ENCODE measurements at regions not wholly inside any gene's neighbourhood (a gene's known extent, or its start where the extent isn't known, plus 50 kb on each side); places are given as distances from the start of the nearest gene placed in this dataset.

- Histone ChIP-seq H3K4me2 (ENCODE audit: low read length) (no peak overlapping the region), H3K4me1 (ENCODE audit: insufficient read depth, low read length, severe bottlenecking) (no peaks in the 10 kb centered on the region), H3K9ac (ENCODE audit: low read length) (no peak overlapping the region), H4K20me1 (ENCODE audit: insufficient read depth, low read length) (no peaks in the 10 kb centered on the region), H3K9me3 (ENCODE audit: low read length) (no peaks in the 10 kb centered on the region), H2AFZ (ENCODE audit: low read length) (no peak overlapping the region), H3F3A (ENCODE audit: insufficient read depth, low read length) (no peaks in the 10 kb centered on the region), H3K27me3 (ENCODE audit: insufficient read depth, low read length) (no peaks in the 10 kb centered on the region), H3K9me2 (ENCODE audit: low read depth, low read length) (no peaks in the 10 kb centered on the region), H3K36me3 (ENCODE audit: insufficient read depth, low read length) (no peaks in the 10 kb centered on the region), H3K79me2 (ENCODE audit: insufficient read depth, low read length) (no peaks in the 10 kb centered on the region), H3K4me3 (ENCODE audit: low read depth, low read length, poor library complexity, severe bottlenecking) (no peak overlapping the region), H3K27ac (ENCODE audit: low read depth, low read length, poor library complexity, severe bottlenecking) (no peak overlapping the region)
- TF ChIP-seq CTCF (IDR thresholded peaks at IDR 0.05; ENCODE audit: low read length) (no peak), EZH2 (IDR thresholded peaks at IDR 0.05; ENCODE audit: borderline replicate concordance, low read length) (no peak)
Measured at GRCh38 chr1:108050911-108051629, 86.1 kb upstream of the VAV3 start.

- no peak overlapping the region for H3K4me2 ChIP-seq (ENCODE audit: low read length)
Measured at GRCh38 chr1:108050158-108050557, 85.2 kb upstream of the VAV3 start.

DNA sequence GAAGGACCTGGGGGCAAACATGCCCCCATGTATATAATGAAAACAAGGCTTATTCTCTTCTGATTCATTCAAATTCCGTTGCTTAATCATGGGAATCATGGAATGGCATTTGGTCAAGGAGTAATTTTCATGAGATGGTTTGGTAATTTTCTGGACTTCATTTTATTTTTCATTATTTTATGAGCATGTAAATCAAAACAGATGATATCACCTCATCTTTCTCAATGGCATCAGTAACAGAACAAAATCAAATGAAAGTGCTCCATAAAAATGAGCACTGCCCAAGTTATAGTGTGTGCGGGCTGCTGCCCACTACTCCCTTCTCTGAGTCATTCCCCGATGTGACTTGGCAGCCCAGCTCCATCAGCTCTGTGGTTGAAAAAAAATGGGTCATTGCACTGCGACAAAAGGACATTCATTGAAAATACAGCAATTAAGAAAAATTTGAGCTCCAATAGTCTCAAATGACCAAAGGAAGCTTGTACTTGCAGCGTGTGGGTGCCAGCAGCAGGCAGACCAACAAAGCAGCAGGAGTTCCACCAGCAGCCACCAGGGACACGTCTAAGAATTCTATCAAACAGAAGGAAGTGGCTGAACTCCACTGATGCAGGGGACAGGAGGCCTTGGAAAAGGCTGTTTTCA is 84.3 kb upstream of the VAV3 start:
- Histone ChIP-seq H3K9me3 (ENCODE audit: low read length) (no peaks in the 10 kb centered on the region), H3K9ac (ENCODE audit: low read length) (no peak overlapping the region), H3K36me3 (ENCODE audit: insufficient read depth, low read length) (no peaks in the 10 kb centered on the region), H2AFZ (ENCODE audit: low read length) (no peak overlapping the region), H3K4me3 (ENCODE audit: low read depth, low read length, poor library complexity, severe bottlenecking) (no peak overlapping the region), H3K9me2 (ENCODE audit: low read depth, low read length) (no peaks in the 10 kb centered on the region), H3K79me2 (ENCODE audit: insufficient read depth, low read length) (no peaks in the 10 kb centered on the region), H3F3A (ENCODE audit: insufficient read depth, low read length) (no peaks in the 10 kb centered on the region), H4K20me1 (ENCODE audit: insufficient read depth, low read length) (no peaks in the 10 kb centered on the region), H3K27me3 (ENCODE audit: insufficient read depth, low read length) (no peaks in the 10 kb centered on the region), H3K27ac (ENCODE audit: low read depth, low read length, poor library complexity, severe bottlenecking) (no peak overlapping the region), H3K4me2 (ENCODE audit: low read length) (no peak overlapping the region), H3K4me1 (ENCODE audit: insufficient read depth, low read length, severe bottlenecking) (no peaks in the 10 kb centered on the region)
- no peak for TF ChIP-seq EZH2 (IDR thresholded peaks at IDR 0.05; ENCODE audit: borderline replicate concordance, low read length)
- TF ChIP-seq CTCF (IDR thresholded peaks at IDR 0.05; ENCODE audit: low read length): peak; percentile 43; the same call in 1 of the 2 replicates

More at GRCh38 chr1:108050158-108050557, 85.2 kb upstream of the VAV3 start:
- Histone ChIP-seq H3K9me2 (ENCODE audit: low read depth, low read length) (no peaks in the 10 kb centered on the region), H3K36me3 (ENCODE audit: insufficient read depth, low read length) (no peaks in the 10 kb centered on the region), H3F3A (ENCODE audit: insufficient read depth, low read length) (no peaks in the 10 kb centered on the region), H3K9ac (ENCODE audit: low read length) (no peak overlapping the region), H3K79me2 (ENCODE audit: insufficient read depth, low read length) (no peaks in the 10 kb centered on the region), H3K4me3 (ENCODE audit: low read depth, low read length, poor library complexity, severe bottlenecking) (no peak overlapping the region), H3K9me3 (ENCODE audit: low read length) (no peaks in the 10 kb centered on the region), H3K4me1 (ENCODE audit: insufficient read depth, low read length, severe bottlenecking) (no peaks in the 10 kb centered on the region), H3K27ac (ENCODE audit: low read depth, low read length, poor library complexity, severe bottlenecking) (no peak overlapping the region), H2AFZ (ENCODE audit: low read length) (no peak overlapping the region), H4K20me1 (ENCODE audit: insufficient read depth, low read length) (no peaks in the 10 kb centered on the region), H3K27me3 (ENCODE audit: insufficient read depth, low read length) (no peaks in the 10 kb centered on the region)
- no peak for TF ChIP-seq CTCF (IDR thresholded peaks at IDR 0.05; ENCODE audit: low read length)

Data from OCI-LY1 (cell line).